ENCODE measurements at regions not wholly inside any gene's neighbourhood (a gene's known extent, or its start where the extent isn't known, plus 50 kb on each side); places are given as distances from the start of the nearest gene placed in this dataset.

GRCh38 chr17:77392376-77393273 lies 251.9 kb downstream of the SEC14L1 start (continued):
- TF ChIP-seq ONECUT2 (CRISPR knock-in tag; IDR thresholded peaks at IDR 0.05) (0 out of 2 replicates have a peak, but pooled peaks have one; percentile 41), RXRA (CRISPR knock-in tag; IDR thresholded peaks at IDR 0.05) (peak; percentile 97), ZNF691 (CRISPR knock-in tag; IDR thresholded peaks at IDR 0.05; ENCODE audit: borderline replicate concordance, low read depth) (peak; percentile 74), ZC3H13 (CRISPR knock-in tag; IDR thresholded peaks at IDR 0.05) (no peak), NFE2L1 (CRISPR knock-in tag; IDR thresholded peaks at IDR 0.05; ENCODE audit: borderline replicate concordance) (no peak), ZBTB20 (CRISPR knock-in tag; IDR thresholded peaks at IDR 0.05; ENCODE audit: borderline replicate concordance, low read depth) (peak; percentile 93; the same call in 1 of the 2 replicates), CBFB (CRISPR knock-in tag; IDR thresholded peaks at IDR 0.05) (peak; percentile 56; the same call in 1 of the 2 replicates), ZNF761 (CRISPR knock-in tag; conservative IDR thresholded peaks at IDR 0.05) (peak; percentile 89), FOXP1 (IDR thresholded peaks at IDR 0.05) (no peak), FOXP1 (CRISPR knock-in tag; IDR thresholded peaks at IDR 0.05) (peak; percentile 69), SNAI1 (CRISPR knock-in tag; IDR thresholded peaks at IDR 0.05; ENCODE audit: borderline replicate concordance) (peak; percentile 65; the same call in 1 of the 2 replicates), ZNF263 (CRISPR knock-in tag; IDR thresholded peaks at IDR 0.05) (peak; percentile 74), MXD4 (CRISPR knock-in tag; IDR thresholded peaks at IDR 0.05) (peak; percentile 95), KAT7 (CRISPR knock-in tag; IDR thresholded peaks at IDR 0.05; ENCODE audit: borderline replicate concordance) (peak; percentile 44), ZNF619 (CRISPR knock-in tag; IDR thresholded peaks at IDR 0.05) (0 out of 2 replicates have a peak, but pooled peaks have one; percentile 28), HMGXB4 (CRISPR knock-in tag; IDR thresholded peaks at IDR 0.05; ENCODE audit: borderline replicate concordance in 1 of 2, low read depth in 1 of 2) (peak in 1 of 2 experiments; percentile 63; a peak in 3 of 4 replicates), ZNF768 (CRISPR knock-in tag; IDR thresholded peaks at IDR 0.05) (peak; percentile 7; the same call in 1 of the 2 replicates), ZSCAN9 (CRISPR knock-in tag; IDR thresholded peaks at IDR 0.05; ENCODE audit: borderline replicate concordance) (peak; percentile 74), ZNF607 (CRISPR knock-in tag; IDR thresholded peaks at IDR 0.05; ENCODE audit: borderline replicate concordance) (peak; percentile 36; the same call in 1 of the 2 replicates), HOXA3 (CRISPR knock-in tag; IDR thresholded peaks at IDR 0.05) (peak; percentile 95), KLF6 (CRISPR knock-in tag; IDR thresholded peaks at IDR 0.05) (peak; percentile 89; the same call in 1 of the 2 replicates), ZNF563 (CRISPR knock-in tag; IDR thresholded peaks at IDR 0.05) (peak; percentile 70; the same call in 1 of the 2 replicates), HIC2 (CRISPR knock-in tag; IDR thresholded peaks at IDR 0.05; ENCODE audit: low read depth) (peak; percentile 70; the same call in 1 of the 2 replicates), SUZ12 (IDR thresholded peaks at IDR 0.05; ENCODE audit: low read depth, low read length) (no peak), POLR2A (IDR thresholded peaks at IDR 0.05; ENCODE audit: insufficient read depth in 1 of 2, low read depth in 2 of 2, low read length in 2 of 2) (peak; percentile 59 to 82)
- TF ChIP-seq, protein P1, sequence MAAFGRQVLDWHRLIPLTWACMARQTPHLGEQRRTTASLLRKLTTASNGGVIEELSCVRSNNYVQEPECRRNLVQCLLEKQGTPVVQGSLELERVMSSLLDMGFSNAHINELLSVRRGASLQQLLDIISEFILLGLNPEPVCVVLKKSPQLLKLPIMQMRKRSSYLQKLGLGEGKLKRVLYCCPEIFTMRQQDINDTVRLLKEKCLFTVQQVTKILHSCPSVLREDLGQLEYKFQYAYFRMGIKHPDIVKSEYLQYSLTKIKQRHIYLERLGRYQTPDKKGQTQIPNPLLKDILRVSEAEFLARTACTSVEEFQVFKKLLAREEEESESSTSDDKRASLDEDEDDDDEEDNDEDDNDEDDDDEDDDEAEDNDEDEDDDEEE (CRISPR knock-in tag; IDR thresholded peaks at IDR 0.05): peak; percentile 65; the same call in 1 of the 2 replicates

All from HepG2 (cell line).